ENCODE measurements at regions not wholly inside any gene's neighbourhood (a gene's known extent, or its start where the extent isn't known, plus 50 kb on each side); places are given as distances from the start of the nearest gene placed in this dataset.

- Mint-ChIP-seq H3K36me3 (ENCODE audit: low read depth) (no peaks in the 10 kb centered on the region), H3K27me3 (no peaks in the 10 kb centered on the region), H3K27ac (no peak overlapping the region), H3K4me1 (no peaks in the 10 kb centered on the region), H3K9me3 (peaks cover 2% of the 10 kb centered on the region), H3K4me3 (no peak overlapping the region)
- ChIA-PET CTCF (no interaction called here), POLR2A (no interaction called here)
- intact Hi-C loops (cut with micrococcal nuclease), result loop anchor here (10.0 kb wide), 1 partner anchor 60 kb away; no protein-coding TSS in a partner anchor
- ATAC-seq (ENCODE audit: low read depth), result no peak
- TF ChIP-seq CTCF (IDR thresholded peaks at IDR 0.05), result no peak
- DNase-seq, result no peak
Measured at GRCh38 chr10:36794981-36795380, 330.4 kb upstream of the ANKRD30A start.

GRCh38 chr10:36789974-36790373, 335.4 kb upstream of the ANKRD30A start:
- H3K4me3 Mint-ChIP-seq, result no peak overlapping the region
- POLR2A ChIA-PET, result no interaction called here
- ATAC-seq (ENCODE audit: low read depth) (no peak), DNase-seq (no peak)
- no peaks in the 10 kb centered on the region for H3K27me3 Mint-ChIP-seq
- CTCF ChIA-PET, result no interaction called here
- no peaks in the 10 kb centered on the region for H3K36me3 Mint-ChIP-seq (ENCODE audit: low read depth)
- no peak for TF ChIP-seq CTCF (IDR thresholded peaks at IDR 0.05)
- H3K9me3 Mint-ChIP-seq, result no peaks in the 10 kb centered on the region
- intact Hi-C loops (cut with micrococcal nuclease), result loop anchor here (10.0 kb wide), 1 partner anchor 65 kb away; no protein-coding TSS in a partner anchor
- no peak overlapping the region for H3K27ac Mint-ChIP-seq
- no peaks in the 10 kb centered on the region for H3K4me1 Mint-ChIP-seq

- Mint-ChIP-seq H3K27ac (no peak overlapping the region), H3K4me3 (no peak overlapping the region), H3K9me3 (no peaks in the 10 kb centered on the region), H3K27me3 (no peaks in the 10 kb centered on the region), H3K4me1 (no peaks in the 10 kb centered on the region), H3K36me3 (ENCODE audit: low read depth) (no peaks in the 10 kb centered on the region)
- intact Hi-C loops (cut with micrococcal nuclease), result no loop called here
- no peak for TF ChIP-seq CTCF (IDR thresholded peaks at IDR 0.05)
- no peak for ATAC-seq (ENCODE audit: low read depth)
- ChIA-PET CTCF (no interaction called here), POLR2A (no interaction called here)
- DNase-seq, result no peak
Measured at GRCh38 chr10:36788152-36788551, 337.2 kb upstream of the ANKRD30A start.

- Mint-ChIP-seq H3K36me3 (ENCODE audit: low read depth) (no peaks in the 10 kb centered on the region), H3K9me3 (no peaks in the 10 kb centered on the region), H3K27me3 (no peaks in the 10 kb centered on the region), H3K4me1 (no peaks in the 10 kb centered on the region), H3K4me3 (no peak overlapping the region), H3K27ac (no peak overlapping the region)
- intact Hi-C loops (cut with micrococcal nuclease), result no loop called here
- DNase-seq (no peak), ATAC-seq (ENCODE audit: low read depth) (no peak)
- no peak for TF ChIP-seq CTCF (IDR thresholded peaks at IDR 0.05)
- ChIA-PET POLR2A (no interaction called here), CTCF (no interaction called here)
Measured at GRCh38 chr10:36783400-36783799, 342.0 kb upstream of the ANKRD30A start.

- peaks cover 1% of the 10 kb centered on the region for H3K27me3 Mint-ChIP-seq
- intact Hi-C loops (cut with micrococcal nuclease), result no loop called here
- no peaks in the 10 kb centered on the region for H3K36me3 Mint-ChIP-seq (ENCODE audit: low read depth)
- POLR2A ChIA-PET, result no interaction called here
- H3K27ac Mint-ChIP-seq, result no peak overlapping the region
- DNase-seq (no peak), ATAC-seq (ENCODE audit: low read depth) (no peak)
- CTCF ChIA-PET, result no interaction called here
- H3K4me1 Mint-ChIP-seq, result no peaks in the 10 kb centered on the region
- H3K9me3 Mint-ChIP-seq, result no peaks in the 10 kb centered on the region
- no peak for TF ChIP-seq CTCF (IDR thresholded peaks at IDR 0.05)
- H3K4me3 Mint-ChIP-seq, result no peak overlapping the region
Measured at GRCh38 chr10:36781570-36781969, 343.8 kb upstream of the ANKRD30A start.
